ENCODE measurements at regions not wholly inside any gene's neighbourhood (a gene's known extent, or its start where the extent isn't known, plus 50 kb on each side); places are given as distances from the start of the nearest gene placed in this dataset.

DNA sequence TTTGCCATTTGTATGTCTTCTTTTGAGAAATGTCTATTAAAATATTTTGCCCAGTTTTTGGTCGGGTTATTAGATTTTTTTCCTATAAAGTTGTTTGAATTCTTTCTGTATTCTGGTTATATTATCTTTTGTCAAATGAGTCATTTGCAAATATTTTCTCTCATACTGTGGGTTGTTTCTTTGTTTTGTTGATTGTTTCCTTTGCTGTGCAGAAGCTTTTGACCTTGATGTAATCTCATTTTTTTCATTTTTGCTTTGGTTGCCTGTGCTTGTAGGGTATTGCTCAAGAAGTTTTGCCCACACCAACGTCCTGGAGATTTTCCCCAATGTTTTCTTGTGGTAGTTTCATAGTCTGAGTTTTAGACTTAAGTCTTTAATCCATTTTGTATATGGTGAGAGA, 245.7 kb downstream of the ADCYAP1 start:
- TF ChIP-seq LEF1 (IDR thresholded peaks at IDR 0.05; ENCODE audit: borderline replicate concordance) (no peak), FOXM1 (IDR thresholded peaks at IDR 0.05; ENCODE audit: borderline replicate concordance) (no peak), FOXK2 (IDR thresholded peaks at IDR 0.05) (no peak), TARDBP (IDR thresholded peaks at IDR 0.05) (no peak), ARNT (IDR thresholded peaks at IDR 0.05) (no peak), ZNF384 (IDR thresholded peaks at IDR 0.05) (no peak), FOXA1 (IDR thresholded peaks at IDR 0.05) (no peak), ELF4 (IDR thresholded peaks at IDR 0.05) (no peak), BHLHE40 (IDR thresholded peaks at IDR 0.05; ENCODE audit: borderline replicate concordance) (no peak)
- TF ChIP-seq, protein P1, sequence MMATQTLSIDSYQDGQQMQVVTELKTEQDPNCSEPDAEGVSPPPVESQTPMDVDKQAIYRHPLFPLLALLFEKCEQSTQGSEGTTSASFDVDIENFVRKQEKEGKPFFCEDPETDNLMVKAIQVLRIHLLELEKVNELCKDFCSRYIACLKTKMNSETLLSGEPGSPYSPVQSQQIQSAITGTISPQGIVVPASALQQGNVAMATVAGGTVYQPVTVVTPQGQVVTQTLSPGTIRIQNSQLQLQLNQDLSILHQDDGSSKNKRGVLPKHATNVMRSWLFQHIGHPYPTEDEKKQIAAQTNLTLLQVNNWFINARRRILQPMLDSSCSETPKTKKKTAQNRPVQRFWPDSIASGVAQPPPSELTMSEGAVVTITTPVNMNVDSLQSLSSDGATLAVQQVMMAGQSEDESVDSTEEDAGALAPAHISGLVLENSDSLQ (IDR thresholded peaks at IDR 0.05) = no peak

Measured in HEK293T (cell line).